HG03045 (cell line): ENCODE measurements at regions not wholly inside any gene's neighbourhood (a gene's known extent, or its start where the extent isn't known, plus 50 kb on each side); places are given as distances from the start of the nearest gene placed in this dataset.

Experiments used
- ATAC-seq: cut with Tn5 transposase; IDR thresholded peaks from one replicate; pipeline ENCODE4 v1.9.1; 2021; ENCODE audit warnings: mild to moderate bottlenecking, moderate library complexity; ENCODE audit not compliant: unreplicated experiment

- no peak for ATAC-seq
Measured at GRCh38 chr5:6176102-6176693, 202.1 kb downstream of the MED10 start.

- no peak for ATAC-seq
Measured at GRCh38 chr5:6175172-6175854, 203.0 kb downstream of the MED10 start.

- no peak for ATAC-seq
Measured at GRCh38 chr5:6169660-6170059, 208.7 kb downstream of the MED10 start.

GRCh38 chr5:6166698-6167394 is 211.5 kb downstream of the MED10 start:
- ATAC-seq, result no peak

GRCh38 chr5:6163913-6164312 is 214.4 kb downstream of the MED10 start:
- ATAC-seq, result no peak

GRCh38 chr5:6162175-6162574 is 216.2 kb downstream of the MED10 start:
- ATAC-seq, result no peak

GRCh38 chr5:6161257-6161656 is 217.1 kb downstream of the MED10 start:
- ATAC-seq, result no peak

GRCh38 chr5:6159832-6160430 is 218.4 kb downstream of the MED10 start:
- no peak for ATAC-seq

GRCh38 chr5:6158974-6159831 is 219.1 kb downstream of the MED10 start:
- ATAC-seq, result no peak

- no peak for ATAC-seq
Measured at GRCh38 chr5:6154216-6154615, 224.1 kb downstream of the MED10 start.

- ATAC-seq, result no peak
Measured at GRCh38 chr5:6146271-6146670, 232.1 kb downstream of the MED10 start.

- no peak for ATAC-seq
Measured at GRCh38 chr5:6145616-6146237, 232.6 kb downstream of the MED10 start.

GRCh38 chr5:6143523-6143922 is 234.8 kb downstream of the MED10 start:
- no peak for ATAC-seq

- no peak for ATAC-seq
Measured at GRCh38 chr5:6142353-6142752, 236.0 kb downstream of the MED10 start.

GRCh38 chr5:6140219-6140618 is 238.1 kb downstream of the MED10 start:
- no peak for ATAC-seq

GRCh38 chr5:6135977-6136376 is 242.4 kb downstream of the MED10 start:
- no peak for ATAC-seq

- ATAC-seq, result no peak
Measured at GRCh38 chr5:6134281-6134680, 244.1 kb downstream of the MED10 start.

GRCh38 chr5:6125781-6126180 is 252.6 kb downstream of the MED10 start:
- ATAC-seq, result no peak

GRCh38 chr5:6118691-6119090 is 259.7 kb downstream of the MED10 start:
- ATAC-seq, result no peak

- ATAC-seq, result no peak
Measured at GRCh38 chr5:6117212-6117611, 261.1 kb downstream of the MED10 start.
